AG08395 (cell line): ENCODE measurements at regions not wholly inside any gene's neighbourhood (a gene's known extent, or its start where the extent isn't known, plus 50 kb on each side); places are given as distances from the start of the nearest gene placed in this dataset.
A peak's percentile ranks its signal among the peaks of the same experiment; 100 is the strongest.
"Not testable (repeated sequence)": the region's sequence is repeated elsewhere in the genome, so short reads cannot be mapped to it uniquely, and the experiment has no call there.

ENCODE experiments used
- DNase-seq: peaks from one replicate; pipeline ENCODE4 v3.0.0; 2012; ENCODE audit warnings: mixed read lengths, low spot score

DNA sequence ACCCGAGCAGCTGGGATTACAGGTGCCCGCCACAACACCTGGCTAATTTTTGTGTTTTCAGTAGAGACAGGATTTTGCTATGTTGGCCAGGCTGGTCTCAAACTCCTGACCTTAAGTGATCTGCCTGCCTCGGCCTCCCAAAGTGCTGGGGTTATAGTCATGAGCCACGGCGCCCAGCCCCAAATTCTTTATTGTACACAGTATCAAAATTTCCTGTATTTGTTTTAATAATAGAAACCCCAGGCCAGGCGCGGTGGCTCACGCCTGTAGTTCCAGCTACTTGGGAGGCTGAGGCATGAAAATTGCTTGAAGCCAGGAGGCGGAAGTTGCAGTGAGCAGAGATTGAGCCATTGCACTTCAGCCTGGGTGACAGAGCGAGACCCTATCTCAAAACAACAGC is 266.3 kb upstream of the TPK1 start:
- not testable (repeated sequence) for DNase-seq

DNA sequence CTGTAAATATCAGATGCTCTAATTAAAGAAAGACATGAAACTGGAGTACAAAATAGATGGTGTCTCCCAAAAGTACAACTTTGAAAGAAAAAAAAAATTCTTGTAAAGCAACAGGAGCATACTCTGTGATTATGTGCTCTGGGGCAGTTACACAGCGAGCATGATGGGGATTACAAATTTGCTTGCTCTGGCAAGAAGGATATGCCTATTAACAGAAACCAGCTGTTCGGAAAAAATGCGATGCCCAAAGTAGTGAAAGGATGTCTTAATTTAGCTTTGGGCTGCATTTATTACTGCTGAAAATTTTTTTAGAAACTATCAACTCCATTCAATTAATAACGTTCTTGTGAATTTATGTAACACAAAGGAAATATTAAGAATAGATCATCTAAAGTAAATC is 256.9 kb upstream of the TPK1 start:
- DNase-seq: no peak

DNA sequence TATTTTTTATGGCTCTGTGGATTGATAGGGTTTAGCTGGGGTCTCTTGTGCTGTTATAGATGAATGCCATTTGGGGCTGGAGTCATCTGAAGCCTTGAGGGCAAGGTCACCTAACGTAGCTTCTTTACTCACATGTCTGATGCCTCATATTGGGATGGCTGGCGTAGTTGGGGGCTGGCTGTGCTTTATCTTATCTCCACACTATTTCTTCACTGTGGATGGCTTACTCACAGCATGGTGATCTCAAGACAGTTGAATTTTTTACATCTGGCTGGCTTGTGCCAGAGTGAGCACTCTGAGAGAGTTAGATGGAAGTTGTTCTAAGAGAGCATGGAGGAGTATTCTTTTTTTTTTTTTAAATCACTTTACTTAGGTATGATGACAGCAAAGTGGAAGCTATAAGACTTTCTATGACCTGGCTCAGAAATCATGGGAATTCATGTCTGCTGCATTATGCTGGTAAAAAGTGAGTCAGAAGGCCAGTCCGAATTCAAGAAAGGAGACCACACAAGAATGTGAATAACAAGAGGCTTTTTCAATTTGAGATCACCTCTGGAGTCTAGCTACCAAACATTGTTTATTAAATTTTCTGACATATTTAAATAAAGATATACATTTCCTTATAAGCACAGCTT is 252.4 kb upstream of the TPK1 start:
- no peak for DNase-seq

- DNase-seq: no peak
Observed at GRCh38 chr7:145082366-145083161, 246.7 kb upstream of the TPK1 start.

GRCh38 chr7:145065473-145065872 is 229.6 kb upstream of the TPK1 start:
- no peak for DNase-seq

- DNase-seq: no peak
Observed at GRCh38 chr7:145064114-145064513, 228.3 kb upstream of the TPK1 start.

- DNase-seq: no peak
Observed at GRCh38 chr7:145053781-145054180, 217.9 kb upstream of the TPK1 start.

DNA sequence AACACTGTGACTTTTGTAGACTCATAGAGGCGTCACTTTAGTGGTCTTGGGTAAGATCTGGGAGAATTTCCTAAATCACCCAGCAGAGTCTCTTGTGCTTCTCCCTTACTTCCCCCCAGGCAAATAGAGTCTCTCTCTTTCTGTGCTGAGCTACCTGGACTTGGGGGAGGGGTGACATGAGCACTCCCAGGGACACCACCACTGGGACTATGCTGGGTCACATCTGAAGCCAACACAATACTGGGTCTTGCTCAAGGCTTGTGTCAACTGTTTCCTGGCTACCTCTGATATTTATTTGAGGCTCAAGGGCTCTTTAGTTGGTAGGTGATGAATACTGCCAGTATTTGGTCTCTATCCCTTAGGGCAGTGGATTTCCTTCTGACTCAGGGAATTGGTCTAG is 214.6 kb upstream of the TPK1 start:
- no peak for DNase-seq

GRCh38 chr7:145036604-145037405 is 201.0 kb upstream of the TPK1 start:
- DNase-seq: peak; percentile 4

GRCh38 chr7:145031162-145031561 is 195.3 kb upstream of the TPK1 start:
- no peak for DNase-seq

GRCh38 chr7:145030754-145031153 is 194.9 kb upstream of the TPK1 start:
- DNase-seq: no peak

DNA sequence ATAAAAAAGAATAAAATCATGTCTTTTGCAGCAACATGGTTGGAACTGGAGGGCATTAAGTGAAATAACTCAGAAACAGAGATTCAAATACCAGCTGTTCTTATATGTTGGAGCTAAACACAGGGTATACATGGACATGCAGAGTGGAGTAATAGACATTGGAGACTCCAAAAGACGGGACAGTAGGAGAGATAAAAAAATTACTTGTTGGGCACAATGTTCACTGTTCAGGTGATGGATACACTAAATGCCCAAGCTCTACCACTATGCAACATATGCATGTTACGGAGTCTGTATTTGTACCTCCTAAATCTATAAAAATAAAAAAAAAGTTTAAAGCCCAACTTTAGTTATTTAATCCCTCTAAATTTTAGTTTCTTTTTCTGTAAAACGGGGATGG is 184.6 kb upstream of the TPK1 start:
- no peak for DNase-seq

DNA sequence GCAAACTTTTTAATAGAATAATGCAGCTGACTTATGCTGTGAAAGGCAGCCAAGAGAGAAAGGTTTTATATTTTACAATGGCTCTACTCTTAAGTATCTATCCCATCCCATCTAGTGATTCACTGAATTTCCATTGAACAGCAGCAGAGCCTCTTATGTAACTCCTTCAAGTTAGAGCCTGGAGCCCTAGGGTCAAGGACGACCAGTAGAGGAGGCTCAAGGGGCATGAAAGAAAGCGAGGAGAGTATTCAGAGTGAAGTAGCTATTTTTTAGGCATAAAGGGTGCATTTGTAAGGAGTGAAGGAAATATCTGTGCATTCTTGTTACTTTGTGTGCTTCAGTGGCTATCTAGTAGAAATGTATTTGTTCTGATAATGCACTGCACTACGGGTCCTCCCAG is 180.2 kb upstream of the TPK1 start:
- DNase-seq: no peak

DNA sequence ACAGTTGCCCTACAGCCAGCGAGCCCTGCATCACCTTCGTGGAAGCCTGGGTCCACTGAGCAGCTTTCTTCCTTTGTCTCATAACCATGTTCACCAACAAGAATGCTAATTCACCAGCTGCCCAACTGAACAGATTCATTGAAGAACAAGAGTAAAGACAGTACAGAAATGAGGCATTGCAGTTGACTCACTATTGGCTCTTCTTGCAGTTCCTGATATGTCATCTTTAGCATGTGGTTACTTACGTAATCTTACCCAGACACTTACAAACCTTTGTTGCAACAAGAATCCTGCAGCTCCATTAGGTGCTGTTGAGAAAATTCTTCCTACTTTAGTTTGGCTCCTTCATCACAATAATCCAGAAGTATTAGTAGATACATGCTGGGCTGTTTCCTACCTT is 174.0 kb upstream of the TPK1 start:
- DNase-seq: no peak

DNA sequence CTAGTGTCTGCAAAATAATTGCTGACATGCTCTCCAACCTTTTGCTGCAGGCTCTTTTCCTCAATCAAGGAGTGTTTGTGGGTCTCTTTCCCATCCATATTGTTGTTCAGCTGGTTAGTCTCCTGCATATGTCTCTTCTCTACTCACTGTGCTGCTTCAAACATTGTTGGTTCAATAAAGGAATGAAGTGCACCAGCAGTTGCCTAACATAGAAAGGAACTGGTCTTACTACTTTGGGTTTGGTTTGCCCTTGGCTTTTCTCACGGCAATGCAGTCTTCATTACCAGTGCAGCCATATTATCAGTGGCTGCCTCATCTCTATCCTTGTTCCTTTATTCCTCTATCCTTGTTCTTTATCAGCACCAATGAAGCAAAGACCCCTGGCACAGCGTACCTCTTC is 169.7 kb upstream of the TPK1 start:
- DNase-seq: no peak

- DNase-seq: no peak
Observed at GRCh38 chr7:144997512-144997911, 161.7 kb upstream of the TPK1 start.

DNA sequence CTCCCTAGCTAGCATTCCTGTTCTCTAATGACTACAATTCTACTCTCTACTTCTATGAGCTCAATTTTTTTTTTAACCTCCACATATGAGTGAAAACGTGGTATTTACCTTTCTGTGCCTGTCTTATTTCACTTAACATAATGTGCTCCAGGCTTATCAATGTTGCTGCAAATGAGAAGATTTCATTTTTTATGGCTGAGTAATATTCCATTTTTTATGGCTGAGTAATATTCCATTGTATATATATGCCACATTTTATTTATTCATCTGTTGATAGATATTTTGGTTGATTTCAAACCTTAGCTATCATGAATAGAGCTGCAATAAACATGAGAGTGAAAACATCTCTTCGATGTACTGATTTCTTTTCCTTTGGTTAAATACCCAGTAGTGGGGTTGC is 159.6 kb upstream of the TPK1 start:
- no peak for DNase-seq

- no peak for DNase-seq
Observed at GRCh38 chr7:144991041-144991440, 155.2 kb upstream of the TPK1 start.

DNA sequence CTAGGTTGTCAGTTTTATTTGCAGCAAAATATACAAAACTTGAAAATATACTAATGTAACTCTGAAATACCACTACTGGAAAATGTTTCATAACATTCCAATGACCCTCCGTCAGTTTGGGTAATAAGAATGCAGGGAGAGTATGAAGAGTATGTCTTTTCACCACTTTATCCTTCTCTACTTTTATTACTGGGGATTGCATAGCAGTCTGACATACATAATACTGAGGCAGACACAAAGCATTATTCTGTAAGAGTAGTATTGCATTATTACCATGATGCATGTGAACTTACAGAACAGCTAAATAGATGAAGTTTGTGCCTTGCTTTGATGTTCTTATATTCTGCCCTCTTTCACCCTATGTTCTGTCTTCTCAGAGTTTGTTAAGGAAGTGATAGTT is 151.8 kb upstream of the TPK1 start:
- no peak for DNase-seq

- DNase-seq: no peak
Observed at GRCh38 chr7:144982133-144982532, 146.3 kb upstream of the TPK1 start.

- no peak for DNase-seq
Observed at GRCh38 chr7:144975882-144976281, 140.0 kb upstream of the TPK1 start.

DNA sequence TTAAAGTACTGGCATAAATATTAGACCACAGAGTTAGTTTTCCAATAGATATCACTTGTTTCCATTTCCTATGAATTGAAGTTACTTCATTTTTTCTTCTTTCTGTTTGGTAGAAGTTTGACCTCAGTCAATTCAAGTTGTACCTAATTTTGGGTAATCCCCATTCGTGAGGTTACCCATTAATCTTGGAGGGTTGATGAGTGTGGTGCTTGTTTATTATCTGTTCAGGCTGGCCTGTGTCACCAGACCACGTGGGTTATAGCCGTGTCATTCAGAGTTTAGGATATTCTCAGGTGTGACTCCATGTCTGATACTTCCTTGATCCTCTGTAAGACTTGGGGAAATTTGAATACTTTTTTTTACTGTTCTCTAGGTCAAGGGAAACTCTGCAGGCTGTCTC is 133.9 kb upstream of the TPK1 start:
- no peak for DNase-seq

DNA sequence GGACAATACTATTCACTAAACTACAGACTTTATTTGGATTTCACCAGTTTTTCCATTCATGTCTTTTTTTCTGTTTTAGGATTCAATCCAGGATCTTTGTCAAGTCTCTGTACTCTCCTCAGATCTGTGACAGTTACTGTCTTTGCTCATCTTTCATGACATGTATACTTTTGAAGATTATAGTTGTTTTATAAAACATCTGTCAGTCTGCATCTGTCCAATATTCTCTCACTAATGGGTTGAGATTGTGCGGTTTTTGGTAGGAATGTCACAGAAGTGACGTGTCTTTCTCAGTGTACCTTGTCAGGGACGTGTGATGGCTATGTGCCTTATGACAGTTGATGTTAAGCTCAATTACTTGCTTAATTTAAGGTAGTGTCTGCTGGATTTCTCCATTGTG is 124.9 kb upstream of the TPK1 start:
- DNase-seq: no peak
